ENCODE measurements at regions not wholly inside any gene's neighbourhood (a gene's known extent, or its start where the extent isn't known, plus 50 kb on each side); places are given as distances from the start of the nearest gene placed in this dataset.

DNA sequence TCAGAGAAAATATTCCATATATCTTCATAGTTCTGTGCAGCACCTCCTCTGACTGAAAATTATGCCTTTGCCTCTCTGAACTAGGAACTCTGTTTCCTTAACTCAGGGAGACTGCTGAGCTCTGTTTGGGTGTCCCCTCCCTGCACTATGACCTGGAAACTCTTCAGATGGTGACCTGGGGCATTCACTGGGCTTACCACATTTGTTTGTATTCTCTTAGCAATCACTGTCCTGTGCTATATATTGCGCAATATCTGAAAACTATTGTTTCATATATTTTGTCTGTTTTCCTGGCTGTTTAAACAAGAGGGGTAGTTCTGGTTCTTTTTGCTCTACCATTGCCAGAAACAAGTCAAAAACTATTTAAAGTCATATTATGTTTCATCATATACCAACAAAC lies 181.8 kb upstream of the KIAA1217 start:
- TF ChIP-seq, protein P1, sequence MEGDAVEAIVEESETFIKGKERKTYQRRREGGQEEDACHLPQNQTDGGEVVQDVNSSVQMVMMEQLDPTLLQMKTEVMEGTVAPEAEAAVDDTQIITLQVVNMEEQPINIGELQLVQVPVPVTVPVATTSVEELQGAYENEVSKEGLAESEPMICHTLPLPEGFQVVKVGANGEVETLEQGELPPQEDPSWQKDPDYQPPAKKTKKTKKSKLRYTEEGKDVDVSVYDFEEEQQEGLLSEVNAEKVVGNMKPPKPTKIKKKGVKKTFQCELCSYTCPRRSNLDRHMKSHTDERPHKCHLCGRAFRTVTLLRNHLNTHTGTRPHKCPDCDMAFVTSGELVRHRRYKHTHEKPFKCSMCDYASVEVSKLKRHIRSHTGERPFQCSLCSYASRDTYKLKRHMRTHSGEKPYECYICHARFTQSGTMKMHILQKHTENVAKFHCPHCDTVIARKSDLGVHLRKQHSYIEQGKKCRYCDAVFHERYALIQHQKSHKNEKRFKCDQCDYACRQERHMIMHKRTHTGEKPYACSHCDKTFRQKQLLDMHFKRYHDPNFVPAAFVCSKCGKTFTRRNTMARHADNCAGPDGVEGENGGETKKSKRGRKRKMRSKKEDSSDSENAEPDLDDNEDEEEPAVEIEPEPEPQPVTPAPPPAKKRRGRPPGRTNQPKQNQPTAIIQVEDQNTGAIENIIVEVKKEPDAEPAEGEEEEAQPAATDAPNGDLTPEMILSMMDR (IDR thresholded peaks at IDR 0.05) = no peak
- TF ChIP-seq POLR2A (IDR thresholded peaks at IDR 0.05) = no peak

All from body of pancreas (tissue), 4 donors.